ENCODE measurements at regions not wholly inside any gene's neighbourhood (a gene's known extent, or its start where the extent isn't known, plus 50 kb on each side); places are given as distances from the start of the nearest gene placed in this dataset.

- no peak overlapping the region for H3K4me3 ChIP-seq (ENCODE audit: control insufficient read depth in 2 of 3, extremely low read depth in 1 of 3, insufficient read depth in 2 of 3, low read depth in 1 of 3, low read length in 3 of 3)
- no peak overlapping the region for H3K4me2 ChIP-seq (ENCODE audit: control insufficient read depth, extremely low read depth, insufficient read depth, low read depth, low read length)
- dilution Hi-C loops (cut with MboI; ENCODE audit: extremely low pct_ligation_motif_present, low sequenced_read_pairs) = no loop called here
- no peaks in the 10 kb centered on the region for H3K9me3 ChIP-seq (ENCODE audit: control insufficient read depth, low read depth, low read length)
- no peak overlapping the region for H3K9ac ChIP-seq (ENCODE audit: control insufficient read depth, extremely low read depth, insufficient read depth, low read length)
- no peak for TF ChIP-seq EZH2 (IDR thresholded peaks at IDR 0.05; ENCODE audit: low read length)
- TF ChIP-seq, protein P1, sequence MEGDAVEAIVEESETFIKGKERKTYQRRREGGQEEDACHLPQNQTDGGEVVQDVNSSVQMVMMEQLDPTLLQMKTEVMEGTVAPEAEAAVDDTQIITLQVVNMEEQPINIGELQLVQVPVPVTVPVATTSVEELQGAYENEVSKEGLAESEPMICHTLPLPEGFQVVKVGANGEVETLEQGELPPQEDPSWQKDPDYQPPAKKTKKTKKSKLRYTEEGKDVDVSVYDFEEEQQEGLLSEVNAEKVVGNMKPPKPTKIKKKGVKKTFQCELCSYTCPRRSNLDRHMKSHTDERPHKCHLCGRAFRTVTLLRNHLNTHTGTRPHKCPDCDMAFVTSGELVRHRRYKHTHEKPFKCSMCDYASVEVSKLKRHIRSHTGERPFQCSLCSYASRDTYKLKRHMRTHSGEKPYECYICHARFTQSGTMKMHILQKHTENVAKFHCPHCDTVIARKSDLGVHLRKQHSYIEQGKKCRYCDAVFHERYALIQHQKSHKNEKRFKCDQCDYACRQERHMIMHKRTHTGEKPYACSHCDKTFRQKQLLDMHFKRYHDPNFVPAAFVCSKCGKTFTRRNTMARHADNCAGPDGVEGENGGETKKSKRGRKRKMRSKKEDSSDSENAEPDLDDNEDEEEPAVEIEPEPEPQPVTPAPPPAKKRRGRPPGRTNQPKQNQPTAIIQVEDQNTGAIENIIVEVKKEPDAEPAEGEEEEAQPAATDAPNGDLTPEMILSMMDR (optimal IDR thresholded peaks at IDR 0.05 in 1 of 3, IDR thresholded peaks at IDR 0.05 in 1 of 3, conservative IDR thresholded peaks at IDR 0.05 in 1 of 3; ENCODE audit: extremely low read depth in 1 of 3, insufficient read depth in 2 of 3, low read length in 3 of 3) = no peak
- H4K20me1 ChIP-seq (ENCODE audit: control insufficient read depth, extremely low read depth, insufficient read depth, low read length) = no peaks in the 10 kb centered on the region
- no peaks in the 10 kb centered on the region for H3K4me1 ChIP-seq (ENCODE audit: control insufficient read depth, extremely low read depth, insufficient read depth, low read length)
- no peak for FAIRE-seq
- no peaks in the 10 kb centered on the region for H3K9me1 ChIP-seq (ENCODE audit: control insufficient read depth, extremely low read depth, insufficient read depth, low read length)
- DNase-seq (ENCODE audit: low read depth, low spot score) = no peak
- no peak overlapping the region for H3K27ac ChIP-seq (ENCODE audit: control insufficient read depth, insufficient read depth, low read length)
- H3K27me3 ChIP-seq (ENCODE audit: control insufficient read depth, extremely low read depth, insufficient read depth, low read length) = no peaks in the 10 kb centered on the region
- H2AFZ ChIP-seq (ENCODE audit: control insufficient read depth, low read length) = no peak overlapping the region
- no peaks in the 10 kb centered on the region for H3K36me3 ChIP-seq (ENCODE audit: control insufficient read depth in 2 of 2, extremely low read depth in 1 of 2, insufficient read depth in 2 of 2, low read length in 2 of 2)
- no peaks in the 10 kb centered on the region for H3K79me2 ChIP-seq (ENCODE audit: control insufficient read depth, insufficient read depth, low read length)
Measured at GRCh38 chr18:43932140-43932539, 654.9 kb upstream of the SYT4 start.

DNA sequence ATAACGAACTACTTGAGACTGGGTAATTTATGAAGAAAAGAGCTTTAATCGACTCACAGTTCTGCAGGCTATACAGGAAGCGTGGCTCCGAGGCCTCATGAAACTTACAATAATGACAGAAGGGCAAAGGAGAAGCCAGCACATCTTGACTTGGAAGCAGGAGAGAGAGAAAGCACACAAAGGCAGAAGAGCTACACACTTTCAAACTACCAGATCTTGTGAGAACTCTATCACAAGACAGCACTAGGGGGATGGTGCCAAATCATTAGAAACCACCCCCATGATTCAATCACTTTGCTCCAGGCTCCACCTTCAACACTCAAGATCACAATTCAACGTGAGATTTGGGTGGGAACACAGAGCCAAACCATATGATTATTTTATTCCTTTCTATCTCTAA, 655.9 kb upstream of the SYT4 start:
- Histone ChIP-seq H3K9me1 (ENCODE audit: control insufficient read depth, extremely low read depth, insufficient read depth, low read length) (no peaks in the 10 kb centered on the region), H3K9me3 (ENCODE audit: control insufficient read depth, low read depth, low read length) (no peaks in the 10 kb centered on the region), H3K36me3 (ENCODE audit: control insufficient read depth in 2 of 2, extremely low read depth in 1 of 2, insufficient read depth in 2 of 2, low read length in 2 of 2) (no peaks in the 10 kb centered on the region), H3K9ac (ENCODE audit: control insufficient read depth, extremely low read depth, insufficient read depth, low read length) (no peak overlapping the region), H4K20me1 (ENCODE audit: control insufficient read depth, extremely low read depth, insufficient read depth, low read length) (no peaks in the 10 kb centered on the region), H3K79me2 (ENCODE audit: control insufficient read depth, insufficient read depth, low read length) (no peaks in the 10 kb centered on the region), H3K4me3 (ENCODE audit: control insufficient read depth in 2 of 3, extremely low read depth in 1 of 3, insufficient read depth in 2 of 3, low read depth in 1 of 3, low read length in 3 of 3) (no peak overlapping the region), H3K27me3 (ENCODE audit: control insufficient read depth, extremely low read depth, insufficient read depth, low read length) (no peaks in the 10 kb centered on the region), H3K4me2 (ENCODE audit: control insufficient read depth, extremely low read depth, insufficient read depth, low read depth, low read length) (no peak overlapping the region), H2AFZ (ENCODE audit: control insufficient read depth, low read length) (no peak overlapping the region), H3K27ac (ENCODE audit: control insufficient read depth, insufficient read depth, low read length) (no peak overlapping the region), H3K4me1 (ENCODE audit: control insufficient read depth, extremely low read depth, insufficient read depth, low read length) (no peaks in the 10 kb centered on the region)
- FAIRE-seq (no peak), DNase-seq (ENCODE audit: low read depth, low spot score) (no peak)
- no peak for TF ChIP-seq EZH2 (IDR thresholded peaks at IDR 0.05; ENCODE audit: low read length)
- TF ChIP-seq, protein P1 (optimal IDR thresholded peaks at IDR 0.05 in 1 of 3, IDR thresholded peaks at IDR 0.05 in 1 of 3, conservative IDR thresholded peaks at IDR 0.05 in 1 of 3; ENCODE audit: extremely low read depth in 1 of 3, insufficient read depth in 2 of 3, low read length in 3 of 3) = no peak
- dilution Hi-C loops (cut with MboI; ENCODE audit: extremely low pct_ligation_motif_present, low sequenced_read_pairs) = no loop called here

All from keratinocyte (primary cell).